ENCODE measurements at regions not wholly inside any gene's neighbourhood (a gene's known extent, or its start where the extent isn't known, plus 50 kb on each side); places are given as distances from the start of the nearest gene placed in this dataset.

DNA sequence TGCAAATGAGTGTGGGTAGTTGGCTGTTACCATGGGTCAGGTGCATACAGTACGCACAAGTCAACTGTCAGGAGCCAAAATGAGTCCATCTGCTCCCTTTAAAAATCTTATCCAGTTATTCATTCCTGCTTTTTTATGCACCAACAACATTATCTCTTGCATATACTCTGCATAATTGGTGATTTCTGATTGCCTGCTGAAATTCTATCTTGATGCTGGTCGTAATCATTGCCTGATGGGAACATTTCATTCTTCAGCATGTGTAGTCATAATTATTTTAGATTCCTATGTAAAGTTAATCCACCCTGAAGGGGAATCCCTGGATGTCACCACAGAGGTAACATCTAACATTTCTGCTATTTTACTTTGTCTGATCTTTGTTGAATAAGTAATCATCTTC is 102.2 kb upstream of the RND3 start:
- H3K9me3 Mint-ChIP-seq, result peaks cover 1% of the 10 kb centered on the region
- peaks cover 39% of the 10 kb centered on the region for H3K4me1 Mint-ChIP-seq
- no peak for TF ChIP-seq ZBTB21 (CRISPR knock-in tag; IDR thresholded peaks at IDR 0.05; ENCODE audit: borderline replicate concordance)
- TF ChIP-seq FOXP1 (CRISPR knock-in tag; IDR thresholded peaks at IDR 0.05; ENCODE audit: borderline replicate concordance), result no peak
- no peak for TF ChIP-seq TEAD1 (CRISPR knock-in tag; IDR thresholded peaks at IDR 0.05)
- TF ChIP-seq ZNF396 (CRISPR knock-in tag; IDR thresholded peaks at IDR 0.05; ENCODE audit: borderline replicate concordance), result no peak
- no peak for TF ChIP-seq OVOL2 (CRISPR knock-in tag; IDR thresholded peaks at IDR 0.05; ENCODE audit: borderline replicate concordance)
- TF ChIP-seq MAX (CRISPR knock-in tag; IDR thresholded peaks at IDR 0.05), result no peak
- TF ChIP-seq ZNF121 (CRISPR knock-in tag; IDR thresholded peaks at IDR 0.05), result no peak
- no peak for TF ChIP-seq KAT7 (CRISPR knock-in tag; IDR thresholded peaks at IDR 0.05; ENCODE audit: borderline replicate concordance)
- H3K36me3 Mint-ChIP-seq, result no peaks in the 10 kb centered on the region
- H3K27ac Mint-ChIP-seq, result no peak overlapping the region
- H3K4me3 Mint-ChIP-seq, result no peak overlapping the region
- no peaks in the 10 kb centered on the region for H3K27me3 Mint-ChIP-seq (ENCODE audit: low read depth)
- DNase-seq (ENCODE audit: low spot score), result no peak
- ChIA-PET POLR2A (no interaction called here), CTCF (no interaction called here)
- ATAC-seq, result no peak

- peaks cover 4% of the 10 kb centered on the region; the same call in 1 of the 2 replicates for H3K9me3 Mint-ChIP-seq
- peaks cover 27% of the 10 kb centered on the region for H3K4me1 Mint-ChIP-seq
- no peak for ATAC-seq
- POLR2A ChIA-PET, result no interaction called here
- no peak overlapping the region for H3K27ac Mint-ChIP-seq
- CTCF ChIA-PET, result interaction anchor here (1.2 kb wide), 1 partner anchor 13 kb away, joined by 3 read pairs; no protein-coding TSS in a partner anchor
- no peaks in the 10 kb centered on the region for H3K27me3 Mint-ChIP-seq (ENCODE audit: low read depth)
- no peaks in the 10 kb centered on the region for H3K36me3 Mint-ChIP-seq
- no peak overlapping the region for H3K4me3 Mint-ChIP-seq
- no peak for DNase-seq (ENCODE audit: low spot score)
- TF ChIP-seq, protein P1, sequence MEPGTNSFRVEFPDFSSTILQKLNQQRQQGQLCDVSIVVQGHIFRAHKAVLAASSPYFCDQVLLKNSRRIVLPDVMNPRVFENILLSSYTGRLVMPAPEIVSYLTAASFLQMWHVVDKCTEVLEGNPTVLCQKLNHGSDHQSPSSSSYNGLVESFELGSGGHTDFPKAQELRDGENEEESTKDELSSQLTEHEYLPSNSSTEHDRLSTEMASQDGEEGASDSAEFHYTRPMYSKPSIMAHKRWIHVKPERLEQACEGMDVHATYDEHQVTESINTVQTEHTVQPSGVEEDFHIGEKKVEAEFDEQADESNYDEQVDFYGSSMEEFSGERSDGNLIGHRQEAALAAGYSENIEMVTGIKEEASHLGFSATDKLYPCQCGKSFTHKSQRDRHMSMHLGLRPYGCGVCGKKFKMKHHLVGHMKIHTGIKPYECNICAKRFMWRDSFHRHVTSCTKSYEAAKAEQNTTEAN (CRISPR knock-in tag; IDR thresholded peaks at IDR 0.05), result no peak
These were observed 101.0 kb upstream of the RND3 start for GRCh38 chr2:150588506-150588870.

GRCh38 chr2:150587547-150588505 is 100.4 kb upstream of the RND3 start:
- ChIA-PET CTCF (interaction anchor here (1.2 to 1.6 kb wide), 2 partner anchors 13 to 40 kb away, joined by 3 to 7 read pairs; no protein-coding TSS in a partner anchor), POLR2A (no interaction called here)
- peaks cover 25% of the 10 kb centered on the region for H3K4me1 Mint-ChIP-seq
- ATAC-seq (no peak), DNase-seq (ENCODE audit: low spot score) (no peak)
- H3K36me3 Mint-ChIP-seq, result no peaks in the 10 kb centered on the region
- no peak overlapping the region for H3K4me3 Mint-ChIP-seq
- H3K27ac Mint-ChIP-seq, result no peak overlapping the region
- no peaks in the 10 kb centered on the region for H3K27me3 Mint-ChIP-seq (ENCODE audit: low read depth)
- peaks cover 11% of the 10 kb centered on the region for H3K9me3 Mint-ChIP-seq
- TF ChIP-seq ESRRA (CRISPR knock-in tag; IDR thresholded peaks at IDR 0.05; ENCODE audit: borderline replicate concordance), result no peak
- TF ChIP-seq MAX (CRISPR knock-in tag; IDR thresholded peaks at IDR 0.05), result no peak
- TF ChIP-seq ZNF671 (CRISPR knock-in tag; IDR thresholded peaks at IDR 0.05), result no peak
- TF ChIP-seq FOXP1 (CRISPR knock-in tag; IDR thresholded peaks at IDR 0.05; ENCODE audit: borderline replicate concordance), result no peak
- TF ChIP-seq MYBL2 (CRISPR knock-in tag; IDR thresholded peaks at IDR 0.05), result no peak
- no peak for TF ChIP-seq ETV6 (CRISPR knock-in tag; IDR thresholded peaks at IDR 0.05)
- TF ChIP-seq GABPB1 (CRISPR knock-in tag; IDR thresholded peaks at IDR 0.05), result no peak
- TF ChIP-seq PRRX2 (CRISPR knock-in tag; IDR thresholded peaks at IDR 0.05), result no peak
- TF ChIP-seq NFYB (CRISPR knock-in tag; conservative IDR thresholded peaks at IDR 0.05; ENCODE audit: low read depth), result no peak
- no peak for TF ChIP-seq SMAD4 (CRISPR knock-in tag; IDR thresholded peaks at IDR 0.05)
- no peak for TF ChIP-seq ZNF121 (CRISPR knock-in tag; IDR thresholded peaks at IDR 0.05)
- TF ChIP-seq ZNF317 (CRISPR knock-in tag; IDR thresholded peaks at IDR 0.05; ENCODE audit: borderline replicate concordance, low read depth), result no peak
- TF ChIP-seq, protein P2, sequence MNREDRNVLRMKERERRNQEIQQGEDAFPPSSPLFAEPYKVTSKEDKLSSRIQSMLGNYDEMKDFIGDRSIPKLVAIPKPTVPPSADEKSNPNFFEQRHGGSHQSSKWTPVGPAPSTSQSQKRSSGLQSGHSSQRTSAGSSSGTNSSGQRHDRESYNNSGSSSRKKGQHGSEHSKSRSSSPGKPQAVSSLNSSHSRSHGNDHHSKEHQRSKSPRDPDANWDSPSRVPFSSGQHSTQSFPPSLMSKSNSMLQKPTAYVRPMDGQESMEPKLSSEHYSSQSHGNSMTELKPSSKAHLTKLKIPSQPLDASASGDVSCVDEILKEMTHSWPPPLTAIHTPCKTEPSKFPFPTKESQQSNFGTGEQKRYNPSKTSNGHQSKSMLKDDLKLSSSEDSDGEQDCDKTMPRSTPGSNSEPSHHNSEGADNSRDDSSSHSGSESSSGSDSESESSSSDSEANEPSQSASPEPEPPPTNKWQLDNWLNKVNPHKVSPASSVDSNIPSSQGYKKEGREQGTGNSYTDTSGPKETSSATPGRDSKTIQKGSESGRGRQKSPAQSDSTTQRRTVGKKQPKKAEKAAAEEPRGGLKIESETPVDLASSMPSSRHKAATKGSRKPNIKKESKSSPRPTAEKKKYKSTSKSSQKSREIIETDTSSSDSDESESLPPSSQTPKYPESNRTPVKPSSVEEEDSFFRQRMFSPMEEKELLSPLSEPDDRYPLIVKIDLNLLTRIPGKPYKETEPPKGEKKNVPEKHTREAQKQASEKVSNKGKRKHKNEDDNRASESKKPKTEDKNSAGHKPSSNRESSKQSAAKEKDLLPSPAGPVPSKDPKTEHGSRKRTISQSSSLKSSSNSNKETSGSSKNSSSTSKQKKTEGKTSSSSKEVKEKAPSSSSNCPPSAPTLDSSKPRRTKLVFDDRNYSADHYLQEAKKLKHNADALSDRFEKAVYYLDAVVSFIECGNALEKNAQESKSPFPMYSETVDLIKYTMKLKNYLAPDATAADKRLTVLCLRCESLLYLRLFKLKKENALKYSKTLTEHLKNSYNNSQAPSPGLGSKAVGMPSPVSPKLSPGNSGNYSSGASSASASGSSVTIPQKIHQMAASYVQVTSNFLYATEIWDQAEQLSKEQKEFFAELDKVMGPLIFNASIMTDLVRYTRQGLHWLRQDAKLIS (CRISPR knock-in tag; IDR thresholded peaks at IDR 0.05; ENCODE audit: borderline replicate concordance), result no peak
- no peak for TF ChIP-seq ZNF219 (CRISPR knock-in tag; IDR thresholded peaks at IDR 0.05; ENCODE audit: borderline replicate concordance)
- no peak for TF ChIP-seq RORB (CRISPR knock-in tag; IDR thresholded peaks at IDR 0.05)
- no peak for TF ChIP-seq IRF1 (CRISPR knock-in tag; IDR thresholded peaks at IDR 0.05)

All from WTC11 (cell line).